Lung (tissue), 11 donors: ENCODE measurements at regions not wholly inside any gene's neighbourhood (a gene's known extent, or its start where the extent isn't known, plus 50 kb on each side); places are given as distances from the start of the nearest gene placed in this dataset.

Experiments used
- ATAC-seq: fragments of 200-7000 bp; cut with Tn5 transposase; one replicate; pipeline ENCODE4 v1.9.1; 2020; ENCODE audit warnings: moderate number of reproducible peaks; ENCODE audit not compliant: insufficient read depth, low FRiP score
- DNase-seq, 3 donors: peaks; one replicate each; pipeline ENCODE4 v3.0.0-alpha.2; 2013 to 2017
- H3K27ac ChIP-seq, 2 donors: one replicate each; pipeline ENCODE4 v1.5.1; 2013; ENCODE audit warnings: mild to moderate bottlenecking in 2 of 2, moderate library complexity in 2 of 2, control low read depth in 1 of 2, inconsistent platforms in 1 of 2, low read depth in 1 of 2, low read length in 1 of 2
- H3K27me3 ChIP-seq, 3 donors: one replicate each; pipeline ENCODE4 v1.5.1; 2013; ENCODE audit warnings: low read length in 2 of 3; ENCODE audit not compliant: control insufficient read depth in 3 of 3, insufficient read depth in 3 of 3
- H3K36me3 ChIP-seq, 4 donors: one replicate each; pipeline ENCODE4 v1.5.1; 2013; ENCODE audit warnings: low read length in 4 of 4, mild to moderate bottlenecking in 1 of 4, moderate library complexity in 1 of 4; ENCODE audit not compliant: control insufficient read depth in 4 of 4, insufficient read depth in 4 of 4
- H3K4me1 ChIP-seq, 5 donors: one replicate each; pipeline ENCODE4 v1.5.1; 2013; ENCODE audit warnings: low read length in 5 of 5, mild to moderate bottlenecking in 2 of 5, moderate library complexity in 1 of 5; ENCODE audit not compliant: control insufficient read depth in 5 of 5, insufficient read depth in 5 of 5
- H3K4me3 ChIP-seq: one replicate; pipeline ENCODE4 v1.5.1; 2013; ENCODE audit warnings: mild to moderate bottlenecking, control low read depth, moderate library complexity
- H3K9ac ChIP-seq, 2 donors: one replicate each; pipeline ENCODE4 v1.5.1; 2013; ENCODE audit warnings: low read length in 2 of 2, control low read depth in 1 of 2; ENCODE audit not compliant: insufficient read depth in 1 of 2
- H3K9me3 ChIP-seq, 4 donors: one replicate each; pipeline ENCODE4 v1.5.1; 2013; ENCODE audit warnings: low read length in 3 of 4, mild to moderate bottlenecking in 1 of 4, moderate library complexity in 1 of 4; ENCODE audit not compliant: control insufficient read depth in 4 of 4, insufficient read depth in 3 of 4
- CTCF ChIP-seq: IDR thresholded peaks from 2 replicates; pipeline ENCODE4 v1.5.1; 2012; ENCODE audit warnings: mild to moderate bottlenecking; ENCODE audit errors: control extremely low read depth, extremely low read depth
- WGBS, 2 donors: extraction: QIAGEN DNeasy Blood & Tissue Kit; methylation state at CpG; one replicate each; pipeline ENCODE4 v1.1.7; 2013; 5-methylcytosine and 5-hydroxymethylcytosine counted together
- donor health status: control.
- donor health status: control.
- donor health status: Bipolar disorder and iron deficiency.
- donor health status: healthy.
- donor health status: DM: yes; HTN: yes; CAD: no.

GRCh38 chr3:59517388-59517787, 467.6 kb upstream of the CFAP20DC start:
- Histone ChIP-seq H3K9ac (no peak overlapping the region), H3K4me1 (peaks cover 0 to 12% (median 0%) of the 10 kb centered on the region in 5 donors), H3K27me3 (no peaks in the 10 kb centered on the region), H3K9me3 (no peaks in the 10 kb centered on the region), H3K27ac (no peak overlapping the region), H3K4me3 (no peak overlapping the region), H3K36me3 (no peaks in the 10 kb centered on the region)
- WGBS, 2 donors: 45 to 56% methylated on average over 4 of the region's 4 CpGs
- ATAC-seq (no peak), DNase-seq (no peak)
- no peak for TF ChIP-seq CTCF

GRCh38 chr3:59515966-59516365, 466.1 kb upstream of the CFAP20DC start:
- Histone ChIP-seq H3K4me1 (peaks cover 0 to 12% (median 0%) of the 10 kb centered on the region in 5 donors), H3K27ac (no peak overlapping the region), H3K36me3 (no peaks in the 10 kb centered on the region), H3K9me3 (no peaks in the 10 kb centered on the region), H3K27me3 (no peaks in the 10 kb centered on the region), H3K4me3 (no peak overlapping the region), H3K9ac (no peak overlapping the region)
- ATAC-seq (no peak), DNase-seq (no peak)
- WGBS, 2 donors: 81 to 82% methylated on average over 3 of the region's 3 CpGs
- no peak for TF ChIP-seq CTCF

GRCh38 chr3:59514865-59515482, 465.1 kb upstream of the CFAP20DC start:
- no peak for TF ChIP-seq CTCF
- no peaks in the 10 kb centered on the region for H3K9me3 ChIP-seq
- WGBS, 2 donors: 73 to 75% methylated on average over 7 of the region's 7 CpGs

GRCh38 chr3:59513570-59513969, 463.7 kb upstream of the CFAP20DC start:
- Histone ChIP-seq H3K4me1 (peaks cover 0 to 7% (median 0%) of the 10 kb centered on the region in 5 donors), H3K36me3 (no peaks in the 10 kb centered on the region), H3K27ac (no peak overlapping the region), H3K27me3 (no peaks in the 10 kb centered on the region), H3K9ac (no peak overlapping the region), H3K9me3 (no peaks in the 10 kb centered on the region), H3K4me3 (no peak overlapping the region)
- 96 to 98% methylated on average over 1 of the region's 1 CpG for WGBS, 2 donors
- DNase-seq: no peak
- no peak for ATAC-seq
- TF ChIP-seq CTCF: no peak

More at GRCh38 chr3:59514865-59515482, 465.1 kb upstream of the CFAP20DC start:
- no peak overlapping the region for H3K4me3 ChIP-seq
- H3K27ac ChIP-seq: no peak overlapping the region
- ATAC-seq (no peak), DNase-seq (no peak)
- H3K36me3 ChIP-seq: no peaks in the 10 kb centered on the region
- H3K4me1 ChIP-seq: peaks cover 0 to 12% (median 0%) of the 10 kb centered on the region in 5 donors
- no peak overlapping the region for H3K9ac ChIP-seq
- no peaks in the 10 kb centered on the region for H3K27me3 ChIP-seq
